NB4 (cell line): ENCODE measurements at regions not wholly inside any gene's neighbourhood (a gene's known extent, or its start where the extent isn't known, plus 50 kb on each side); places are given as distances from the start of the nearest gene placed in this dataset.

Experiments
- DNase-seq: peaks from one replicate; pipeline ENCODE4 v3.0.0; 2010; ENCODE audit warnings: low read depth
- H3K4me3 ChIP-seq: one replicate; pipeline ENCODE4 v1.5.1; 2011; ENCODE audit warnings: mild to moderate bottlenecking, low read depth, low read length, moderate library complexity
- MYC ChIP-seq: IDR thresholded peaks from 2 replicates; pipeline ENCODE4 v1.6.1; 2011; ENCODE audit warnings: low read depth, low read length
- POLR2A ChIP-seq: IDR thresholded peaks from 2 replicates; pipeline ENCODE4 v1.6.1; 2011; ENCODE audit warnings: mild to moderate bottlenecking; ENCODE audit not compliant: insufficient read length; ENCODE audit errors: extremely low read depth
- TF ChIP-seq, protein P1 (sequence below): IDR thresholded peaks from one replicate; pipeline ENCODE4 v1.5.1; 2012; ENCODE audit warnings: low read depth, low read length
- TF ChIP-seq, protein P2 (sequence below): IDR thresholded peaks from 2 replicates; pipeline ENCODE4 v1.6.1; 2011; ENCODE audit warnings: low read depth, low read length

DNA sequence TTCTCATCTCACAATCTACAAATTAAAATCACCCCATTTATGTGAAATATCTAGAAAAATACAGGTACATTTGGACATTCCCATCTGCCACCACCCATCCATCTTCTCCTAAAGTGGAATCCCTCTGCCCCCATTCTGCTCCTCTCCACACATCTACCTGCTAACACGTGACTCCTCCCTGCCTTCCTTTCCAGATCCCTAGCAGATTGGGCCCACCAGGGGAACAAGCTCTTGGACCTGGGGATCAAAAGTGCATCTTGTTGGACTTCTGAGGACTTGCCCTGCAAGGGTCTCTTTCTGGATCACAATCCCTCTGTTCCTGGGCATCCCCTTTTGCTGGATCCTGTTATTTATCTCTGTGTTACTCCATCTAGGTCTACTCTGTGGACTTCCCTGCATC, 107.6 kb downstream of the ZNF280B start:
- DNase-seq = no peak
- H3K4me3 ChIP-seq = no peak overlapping the region
- TF ChIP-seq, protein P1, sequence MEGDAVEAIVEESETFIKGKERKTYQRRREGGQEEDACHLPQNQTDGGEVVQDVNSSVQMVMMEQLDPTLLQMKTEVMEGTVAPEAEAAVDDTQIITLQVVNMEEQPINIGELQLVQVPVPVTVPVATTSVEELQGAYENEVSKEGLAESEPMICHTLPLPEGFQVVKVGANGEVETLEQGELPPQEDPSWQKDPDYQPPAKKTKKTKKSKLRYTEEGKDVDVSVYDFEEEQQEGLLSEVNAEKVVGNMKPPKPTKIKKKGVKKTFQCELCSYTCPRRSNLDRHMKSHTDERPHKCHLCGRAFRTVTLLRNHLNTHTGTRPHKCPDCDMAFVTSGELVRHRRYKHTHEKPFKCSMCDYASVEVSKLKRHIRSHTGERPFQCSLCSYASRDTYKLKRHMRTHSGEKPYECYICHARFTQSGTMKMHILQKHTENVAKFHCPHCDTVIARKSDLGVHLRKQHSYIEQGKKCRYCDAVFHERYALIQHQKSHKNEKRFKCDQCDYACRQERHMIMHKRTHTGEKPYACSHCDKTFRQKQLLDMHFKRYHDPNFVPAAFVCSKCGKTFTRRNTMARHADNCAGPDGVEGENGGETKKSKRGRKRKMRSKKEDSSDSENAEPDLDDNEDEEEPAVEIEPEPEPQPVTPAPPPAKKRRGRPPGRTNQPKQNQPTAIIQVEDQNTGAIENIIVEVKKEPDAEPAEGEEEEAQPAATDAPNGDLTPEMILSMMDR = no peak
- TF ChIP-seq MYC = no peak
- TF ChIP-seq, protein P2, sequence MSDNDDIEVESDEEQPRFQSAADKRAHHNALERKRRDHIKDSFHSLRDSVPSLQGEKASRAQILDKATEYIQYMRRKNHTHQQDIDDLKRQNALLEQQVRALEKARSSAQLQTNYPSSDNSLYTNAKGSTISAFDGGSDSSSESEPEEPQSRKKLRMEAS = no peak
- TF ChIP-seq POLR2A = no peak

DNA sequence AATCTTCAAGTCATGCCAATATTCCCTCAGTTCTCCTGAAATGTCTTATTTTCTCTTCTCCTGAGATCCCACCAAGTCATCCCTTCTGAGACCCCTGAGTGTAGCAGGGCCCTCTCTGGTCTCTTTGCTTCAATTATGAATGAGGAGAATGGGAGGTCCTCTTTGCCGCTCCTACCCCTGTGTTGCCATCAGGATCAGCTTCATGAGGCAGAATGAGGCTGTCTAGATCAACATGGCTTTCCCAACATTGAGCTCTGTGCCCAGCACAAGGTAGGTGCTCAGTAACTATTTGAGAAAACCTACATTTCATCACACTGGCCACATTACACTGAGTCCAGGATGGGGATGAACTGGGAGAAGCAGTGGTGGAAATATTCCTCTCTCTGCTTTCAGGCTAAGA, 107.2 kb downstream of the ZNF280B start:
- DNase-seq = no peak
- no peak overlapping the region for H3K4me3 ChIP-seq
- no peak for TF ChIP-seq POLR2A
- TF ChIP-seq, protein P1 = no peak
- TF ChIP-seq, protein P2 = no peak
- TF ChIP-seq MYC = no peak

DNA sequence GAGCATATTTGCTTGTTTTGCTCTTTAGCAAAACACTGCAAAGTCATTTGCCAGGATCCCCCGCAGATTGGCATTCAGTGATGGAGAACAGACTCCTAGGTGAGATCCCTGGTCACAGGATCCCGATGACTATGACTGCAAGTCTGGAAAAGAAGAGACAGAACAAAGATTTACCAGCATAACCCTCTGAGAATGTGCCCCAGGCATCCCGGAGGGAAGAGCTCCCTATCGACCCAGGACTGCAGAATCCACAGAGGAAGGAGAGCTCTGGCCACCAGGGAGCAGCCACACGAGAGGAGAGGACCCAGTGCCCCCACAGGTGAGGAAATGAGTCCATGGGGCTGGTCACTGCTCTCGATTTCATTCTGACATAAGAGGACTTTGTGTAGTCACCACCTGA, 105.2 kb downstream of the ZNF280B start:
- TF ChIP-seq POLR2A (no peak), MYC (no peak)
- TF ChIP-seq, protein P2 = no peak
- TF ChIP-seq, protein P1 = no peak
- H3K4me3 ChIP-seq = no peak overlapping the region
- no peak for DNase-seq

DNA sequence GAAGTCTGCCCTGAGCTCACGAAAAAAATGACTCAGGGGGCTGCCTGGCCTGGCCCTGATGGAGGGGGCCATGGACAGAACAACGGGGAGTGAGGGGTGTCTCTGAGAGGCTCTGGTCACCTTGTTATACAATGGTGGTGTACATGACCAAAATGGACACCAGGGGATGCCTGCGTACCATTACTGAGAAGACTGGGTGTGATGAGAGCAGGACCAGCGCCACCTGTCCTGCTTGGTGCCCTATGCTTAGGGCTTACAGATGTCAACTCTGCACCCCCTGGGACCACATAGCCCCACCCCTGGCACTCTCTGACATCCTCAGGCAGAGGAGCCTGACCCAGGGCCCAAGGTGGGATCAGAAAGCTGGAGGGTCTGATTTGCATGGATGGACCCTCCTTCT, 104.8 kb downstream of the ZNF280B start:
- no peak for DNase-seq
- TF ChIP-seq, protein P2 = no peak
- no peak for TF ChIP-seq MYC
- TF ChIP-seq, protein P1 = no peak
- no peak for TF ChIP-seq POLR2A
- H3K4me3 ChIP-seq = no peak overlapping the region

DNA sequence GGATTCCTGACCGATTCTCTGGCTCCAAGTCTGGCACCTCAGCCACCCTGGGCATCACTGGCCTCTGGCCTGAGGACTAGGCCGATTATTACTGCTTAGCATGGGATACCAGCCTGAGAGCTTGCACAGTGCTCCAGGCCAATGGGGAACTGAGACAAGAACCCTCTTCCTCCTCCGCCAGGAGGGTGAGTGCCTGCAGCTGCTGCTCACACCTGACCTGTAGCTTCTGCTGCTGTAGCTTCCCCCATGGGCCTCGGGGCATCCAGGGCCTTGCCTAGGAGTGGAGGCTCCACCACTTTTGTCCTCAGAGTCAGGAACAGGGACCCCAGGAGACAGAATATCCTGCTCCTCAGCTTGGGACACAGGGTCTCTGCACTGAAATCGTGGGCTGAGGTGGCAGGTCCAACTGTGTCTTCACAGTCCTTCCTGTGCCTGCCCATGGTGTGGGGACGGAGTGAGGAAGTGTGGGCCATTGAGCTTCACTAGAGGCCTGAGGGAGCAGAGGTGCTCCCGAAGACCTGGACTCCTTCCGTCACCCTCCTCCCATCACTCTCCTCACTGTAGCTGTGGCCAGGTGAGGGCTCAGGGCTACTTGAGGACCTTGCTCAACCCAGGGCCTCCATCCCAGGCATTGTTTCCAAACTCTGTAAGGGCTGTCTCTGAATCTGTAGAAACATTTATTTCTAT, 103.8 kb downstream of the ZNF280B start:
- no peak for TF ChIP-seq POLR2A
- TF ChIP-seq, protein P1 = no peak
- H3K4me3 ChIP-seq = no peak overlapping the region
- no peak for DNase-seq
